Choroid plexus epithelial cell (primary cell): ENCODE measurements at regions not wholly inside any gene's neighbourhood (a gene's known extent, or its start where the extent isn't known, plus 50 kb on each side); places are given as distances from the start of the nearest gene placed in this dataset.
A peak's percentile ranks its signal among the peaks of the same experiment; 100 is the strongest.

Source experiments
- DNase-seq: peaks from one replicate; pipeline ENCODE4 v3.0.0-alpha.2; 2010; ENCODE audit warnings: low read depth
- H3K4me3 ChIP-seq: 2 replicates; pipeline ENCODE4 v1.5.1; 2011; ENCODE audit warnings: low read depth, mild to moderate bottlenecking, control low read depth, low read length, moderate library complexity
- TF ChIP-seq, protein P1 (sequence below): conservative IDR thresholded peaks from 2 replicates; pipeline ENCODE4 v1.5.1; 2011; ENCODE audit warnings: low read depth, mild to moderate bottlenecking, control low read depth, inconsistent platforms, low read length, moderate library complexity

DNA sequence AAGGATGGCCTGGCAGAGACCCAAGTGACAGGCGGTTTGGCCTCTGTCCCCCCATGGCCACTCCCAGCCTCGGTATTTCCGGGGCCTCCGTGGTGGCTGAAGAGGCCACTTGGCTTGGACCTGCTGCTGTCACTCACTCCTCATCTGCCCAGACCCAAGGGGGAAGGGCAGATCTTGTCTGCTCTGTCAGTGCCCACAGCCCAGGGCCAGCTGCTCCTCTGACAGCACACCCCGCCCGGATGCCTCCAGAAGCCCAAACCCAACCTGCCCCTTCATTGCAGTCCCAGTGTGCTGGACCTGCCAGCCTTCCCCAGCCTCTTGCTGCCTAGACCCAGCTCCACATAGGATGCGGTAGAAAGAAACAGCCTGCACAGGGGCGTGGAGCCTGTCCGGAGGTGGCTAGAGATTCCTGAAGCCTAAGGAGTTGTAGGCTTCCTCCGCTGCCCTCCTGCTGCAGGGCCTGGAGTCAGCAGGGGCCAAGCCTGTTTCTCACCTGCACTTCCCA lies 52.0 kb downstream of the MAGEF1 start:
- DNase-seq = peak; percentile 13
- TF ChIP-seq, protein P1, sequence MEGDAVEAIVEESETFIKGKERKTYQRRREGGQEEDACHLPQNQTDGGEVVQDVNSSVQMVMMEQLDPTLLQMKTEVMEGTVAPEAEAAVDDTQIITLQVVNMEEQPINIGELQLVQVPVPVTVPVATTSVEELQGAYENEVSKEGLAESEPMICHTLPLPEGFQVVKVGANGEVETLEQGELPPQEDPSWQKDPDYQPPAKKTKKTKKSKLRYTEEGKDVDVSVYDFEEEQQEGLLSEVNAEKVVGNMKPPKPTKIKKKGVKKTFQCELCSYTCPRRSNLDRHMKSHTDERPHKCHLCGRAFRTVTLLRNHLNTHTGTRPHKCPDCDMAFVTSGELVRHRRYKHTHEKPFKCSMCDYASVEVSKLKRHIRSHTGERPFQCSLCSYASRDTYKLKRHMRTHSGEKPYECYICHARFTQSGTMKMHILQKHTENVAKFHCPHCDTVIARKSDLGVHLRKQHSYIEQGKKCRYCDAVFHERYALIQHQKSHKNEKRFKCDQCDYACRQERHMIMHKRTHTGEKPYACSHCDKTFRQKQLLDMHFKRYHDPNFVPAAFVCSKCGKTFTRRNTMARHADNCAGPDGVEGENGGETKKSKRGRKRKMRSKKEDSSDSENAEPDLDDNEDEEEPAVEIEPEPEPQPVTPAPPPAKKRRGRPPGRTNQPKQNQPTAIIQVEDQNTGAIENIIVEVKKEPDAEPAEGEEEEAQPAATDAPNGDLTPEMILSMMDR = no peak
- H3K4me3 ChIP-seq = no peak overlapping the region

- no peak for DNase-seq
- TF ChIP-seq, protein P1 = no peak
- no peak overlapping the region for H3K4me3 ChIP-seq
Measured at GRCh38 chr3:184658223-184658928, 53.5 kb downstream of the MAGEF1 start.

DNA sequence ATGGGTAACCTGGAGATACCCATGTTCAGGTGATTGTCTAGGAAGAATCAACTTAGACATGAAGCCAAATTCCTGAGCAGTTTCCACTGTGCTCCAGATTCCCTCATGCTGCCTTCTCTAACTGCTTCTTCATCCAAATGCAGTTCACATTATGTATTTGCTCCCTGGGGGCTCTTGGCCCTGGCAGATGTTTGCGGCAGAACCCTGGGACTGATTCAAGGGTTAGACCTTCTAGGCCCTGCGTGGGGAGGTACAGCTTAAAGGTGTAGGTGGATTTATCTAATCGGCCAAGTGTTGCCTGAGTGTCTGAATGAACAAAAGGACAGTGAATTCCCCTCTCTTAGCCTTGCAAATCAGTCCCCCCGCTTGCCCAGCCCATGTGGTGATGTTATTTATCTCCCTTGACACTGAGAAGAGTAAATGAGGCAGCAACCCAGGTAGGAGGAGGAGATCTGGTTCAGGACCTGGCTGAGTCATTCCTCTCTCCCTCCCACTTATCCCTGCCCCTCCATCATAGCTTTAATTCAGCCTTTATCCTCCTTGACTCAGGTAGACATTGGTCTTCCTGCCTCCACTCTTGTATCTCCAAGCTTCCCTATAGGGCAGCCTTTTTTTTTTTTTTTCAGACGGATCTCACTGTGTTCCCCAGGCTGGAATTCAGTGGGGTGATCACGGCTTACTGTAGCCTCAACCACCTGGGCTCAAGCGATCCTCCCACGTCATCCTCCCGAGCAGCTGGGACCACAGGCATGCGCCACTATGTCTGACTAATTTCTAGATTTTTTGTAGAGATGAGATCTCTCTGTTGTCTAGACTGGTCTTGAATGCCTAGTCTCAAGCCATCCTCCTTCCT lies 54.8 kb downstream of the MAGEF1 start:
- H3K4me3 ChIP-seq = no peak overlapping the region
- DNase-seq = peak; percentile 54
- TF ChIP-seq, protein P1 = no peak

DNA sequence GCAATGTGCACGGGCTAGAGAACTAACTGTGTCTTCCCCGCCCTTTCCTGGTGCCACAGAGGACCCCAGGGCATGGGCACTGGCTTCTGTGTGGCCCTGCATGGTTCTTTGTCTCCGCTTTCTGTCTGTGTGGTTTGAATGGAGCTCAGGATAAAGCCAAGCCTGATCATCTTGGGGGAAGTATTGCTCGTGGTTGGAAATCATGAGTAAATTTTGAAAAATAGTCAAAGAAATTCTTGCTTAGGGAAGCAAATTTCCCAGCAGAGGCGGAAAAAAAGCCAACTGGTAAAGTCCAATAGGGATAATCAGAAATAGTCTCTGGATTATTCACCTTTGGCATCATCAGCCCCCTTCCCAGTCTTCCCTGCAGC lies 55.4 kb downstream of the MAGEF1 start:
- H3K4me3 ChIP-seq = no peak overlapping the region
- TF ChIP-seq, protein P1 = no peak
- DNase-seq = no peak

DNA sequence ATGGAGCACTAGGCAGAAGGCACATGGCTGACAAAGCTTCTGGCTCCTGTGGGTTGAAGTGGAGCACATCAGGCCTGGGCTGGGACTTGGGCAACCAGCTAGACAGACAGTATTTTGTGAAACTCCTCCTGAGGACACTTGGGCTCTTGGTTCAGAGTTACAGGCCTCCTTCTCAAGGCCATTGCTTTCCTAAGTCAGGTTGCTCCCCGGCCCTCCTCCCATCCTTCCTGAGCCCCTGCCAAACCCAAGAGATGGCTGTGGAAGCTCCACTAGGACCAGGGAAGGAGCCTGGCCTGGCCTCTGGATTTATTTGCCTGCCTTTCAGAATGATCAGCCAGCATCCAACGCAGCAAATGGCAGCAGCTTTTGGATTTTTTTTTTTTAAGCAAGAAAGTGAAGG lies 56.3 kb downstream of the MAGEF1 start:
- DNase-seq = no peak
- TF ChIP-seq, protein P1 = no peak
- H3K4me3 ChIP-seq = no peak overlapping the region

GRCh38 chr3:184654375-184654774 lies 57.5 kb downstream of the MAGEF1 start:
- no peak overlapping the region for H3K4me3 ChIP-seq
- TF ChIP-seq, protein P1 = no peak
- no peak for DNase-seq

- no peak for DNase-seq
- TF ChIP-seq, protein P1 = no peak
- H3K4me3 ChIP-seq = no peak overlapping the region
Measured at GRCh38 chr3:184652465-184652864, 59.4 kb downstream of the MAGEF1 start.
